Keratinocyte (primary cell): ENCODE measurements at regions not wholly inside any gene's neighbourhood (a gene's known extent, or its start where the extent isn't known, plus 50 kb on each side); places are given as distances from the start of the nearest gene placed in this dataset.

Experiments
- DNase-seq: peaks from one replicate; pipeline ENCODE4 v3.0.0-alpha.2; 2011; ENCODE audit warnings: low read depth, missing footprints, low spot score
- FAIRE-seq: peaks from 2 replicates; lab custom pipeline; 2011; peaks lifted over from hg19 to GRCh38; lab: Jason Lieb, UNC
- H2AFZ ChIP-seq: 2 replicates; pipeline ENCODE4 v1.6.0; 2012; ENCODE audit warnings: low read length, control low read depth, inconsistent platforms; ENCODE audit not compliant: control insufficient read depth
- H3K27ac ChIP-seq: 2 replicates; pipeline ENCODE4 v1.5.1; 2011; ENCODE audit warnings: low read length; ENCODE audit not compliant: control insufficient read depth, insufficient read depth
- H3K27me3 ChIP-seq: 3 replicates; pipeline ENCODE4 v1.6.0; 2011; ENCODE audit warnings: low read length; ENCODE audit not compliant: control insufficient read depth, insufficient read depth; ENCODE audit errors: extremely low read depth
- H3K36me3 ChIP-seq, 2 experiments: 2 replicates in 1 of 2; 3 replicates in 1 of 2; pipeline ENCODE4 v1.5.1; 2011; ENCODE audit warnings: low read length in 2 of 2, mild to moderate bottlenecking in 1 of 2; ENCODE audit not compliant: control insufficient read depth in 2 of 2, insufficient read depth in 2 of 2; ENCODE audit errors: extremely low read depth in 1 of 2
- H3K4me1 ChIP-seq: 3 replicates; pipeline ENCODE4 v1.5.1; 2011; ENCODE audit warnings: low read length; ENCODE audit not compliant: control insufficient read depth, insufficient read depth; ENCODE audit errors: extremely low read depth
- H3K4me2 ChIP-seq: 3 replicates; pipeline ENCODE4 v1.6.0; 2011; ENCODE audit warnings: low read depth, low read length; ENCODE audit not compliant: control insufficient read depth, insufficient read depth; ENCODE audit errors: extremely low read depth
- H3K4me3 ChIP-seq, 3 experiments: fragments of 200-600 bp in 1 of 3; sonication (generic) in 1 of 3; 2 replicates in 2 of 3; 3 replicates in 1 of 3; pipeline ENCODE4 v1.5.1; 2011 to 2016; ENCODE audit warnings: low read length in 3 of 3, mild to moderate bottlenecking in 3 of 3, control low read depth in 2 of 3, inconsistent platforms in 1 of 3, low read depth in 1 of 3, mixed read lengths in 1 of 3, mixed run types in 1 of 3, moderate library complexity in 1 of 3; ENCODE audit not compliant: control insufficient read depth in 2 of 3, insufficient read depth in 2 of 3; ENCODE audit errors: extremely low read depth in 1 of 3
- H3K79me2 ChIP-seq: 2 replicates; pipeline ENCODE4 v1.6.0; 2012; ENCODE audit warnings: low read length; ENCODE audit not compliant: control insufficient read depth, insufficient read depth
- H3K9ac ChIP-seq: 3 replicates; pipeline ENCODE4 v1.6.0; 2011; ENCODE audit warnings: low read length; ENCODE audit not compliant: control insufficient read depth, insufficient read depth; ENCODE audit errors: extremely low read depth
- H3K9me1 ChIP-seq: 3 replicates; pipeline ENCODE4 v1.6.0; 2011; ENCODE audit warnings: low read length; ENCODE audit not compliant: control insufficient read depth, insufficient read depth; ENCODE audit errors: extremely low read depth
- H3K9me3 ChIP-seq: 2 replicates; pipeline ENCODE4 v1.5.1; 2012; ENCODE audit warnings: low read depth, low read length; ENCODE audit not compliant: control insufficient read depth
- H4K20me1 ChIP-seq: 3 replicates; pipeline ENCODE4 v1.6.0; 2011; ENCODE audit warnings: low read length; ENCODE audit not compliant: control insufficient read depth, insufficient read depth; ENCODE audit errors: extremely low read depth
- EZH2 ChIP-seq: IDR thresholded peaks from one replicate; pipeline ENCODE4 v1.6.1; 2012; ENCODE audit warnings: inconsistent platforms, mild to moderate bottlenecking, low read length, moderate library complexity
- dilution Hi-C: fragments of 300-500 bp; cut with MboI; formaldehyde crosslinking; loops from one replicate; pipeline ENCODE4 v1.7.0; 2020; ENCODE audit warnings: low sequenced_read_pairs; ENCODE audit not compliant: extremely low pct_ligation_motif_present
- TF ChIP-seq, protein P1 (sequence below), 3 experiments: IDR thresholded peaks in 1 of 3; conservative IDR thresholded peaks in 1 of 3; optimal IDR thresholded peaks in 1 of 3; 2 replicates in 2 of 3; 3 replicates in 1 of 3; pipeline versions ENCODE3 to v1.5.1; 2011; ENCODE audit warnings: low read length in 3 of 3, mild to moderate bottlenecking in 3 of 3, moderate library complexity in 2 of 3, control low read depth in 1 of 3, inconsistent platforms in 1 of 3; ENCODE audit not compliant: insufficient read depth in 2 of 3; ENCODE audit errors: extremely low read depth in 1 of 3

DNA sequence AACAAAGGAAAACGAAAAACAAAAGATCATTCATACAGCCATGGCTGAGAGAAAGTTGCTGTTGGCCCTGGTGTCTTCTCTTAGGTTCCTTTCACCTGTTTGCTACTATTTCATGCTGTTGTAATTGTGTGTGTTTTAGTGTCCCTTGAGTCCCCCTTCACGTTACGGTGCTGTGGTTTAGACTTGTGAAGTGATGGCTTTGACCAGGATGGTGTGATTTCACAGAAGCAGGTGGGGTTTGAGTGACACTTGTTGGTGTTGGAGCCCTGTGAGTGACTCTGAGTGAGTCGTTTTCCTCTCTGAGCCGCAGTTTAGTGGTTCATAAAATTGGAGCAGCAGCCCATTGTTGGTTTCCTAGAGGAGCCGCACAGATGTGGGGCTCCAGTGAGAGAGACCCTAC is 635.4 kb downstream of the VRK1 start:
- no peak overlapping the region for H3K9ac ChIP-seq
- no peaks in the 10 kb centered on the region for H3K4me1 ChIP-seq
- no peak overlapping the region for H2AFZ ChIP-seq
- no peak overlapping the region for H3K27ac ChIP-seq
- H3K9me3 ChIP-seq: no peaks in the 10 kb centered on the region
- dilution Hi-C loops: no loop called here
- H3K36me3 ChIP-seq: no peaks in the 10 kb centered on the region
- H3K9me1 ChIP-seq: no peaks in the 10 kb centered on the region
- no peak overlapping the region for H3K4me3 ChIP-seq
- H3K27me3 ChIP-seq: no peaks in the 10 kb centered on the region
- no peak for DNase-seq
- H4K20me1 ChIP-seq: no peaks in the 10 kb centered on the region
- no peaks in the 10 kb centered on the region for H3K79me2 ChIP-seq
- TF ChIP-seq EZH2: no peak
- TF ChIP-seq, protein P1, sequence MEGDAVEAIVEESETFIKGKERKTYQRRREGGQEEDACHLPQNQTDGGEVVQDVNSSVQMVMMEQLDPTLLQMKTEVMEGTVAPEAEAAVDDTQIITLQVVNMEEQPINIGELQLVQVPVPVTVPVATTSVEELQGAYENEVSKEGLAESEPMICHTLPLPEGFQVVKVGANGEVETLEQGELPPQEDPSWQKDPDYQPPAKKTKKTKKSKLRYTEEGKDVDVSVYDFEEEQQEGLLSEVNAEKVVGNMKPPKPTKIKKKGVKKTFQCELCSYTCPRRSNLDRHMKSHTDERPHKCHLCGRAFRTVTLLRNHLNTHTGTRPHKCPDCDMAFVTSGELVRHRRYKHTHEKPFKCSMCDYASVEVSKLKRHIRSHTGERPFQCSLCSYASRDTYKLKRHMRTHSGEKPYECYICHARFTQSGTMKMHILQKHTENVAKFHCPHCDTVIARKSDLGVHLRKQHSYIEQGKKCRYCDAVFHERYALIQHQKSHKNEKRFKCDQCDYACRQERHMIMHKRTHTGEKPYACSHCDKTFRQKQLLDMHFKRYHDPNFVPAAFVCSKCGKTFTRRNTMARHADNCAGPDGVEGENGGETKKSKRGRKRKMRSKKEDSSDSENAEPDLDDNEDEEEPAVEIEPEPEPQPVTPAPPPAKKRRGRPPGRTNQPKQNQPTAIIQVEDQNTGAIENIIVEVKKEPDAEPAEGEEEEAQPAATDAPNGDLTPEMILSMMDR (optimal IDR thresholded peaks at IDR 0.05 in 1 of 3, IDR thresholded peaks at IDR 0.05 in 1 of 3, conservative IDR thresholded peaks at IDR 0.05 in 1 of 3; ENCODE audit: extremely low read depth in 1 of 3, insufficient read depth in 2 of 3, low read length in 3 of 3): no peak
- no peak for FAIRE-seq
- H3K4me2 ChIP-seq: no peak overlapping the region

DNA sequence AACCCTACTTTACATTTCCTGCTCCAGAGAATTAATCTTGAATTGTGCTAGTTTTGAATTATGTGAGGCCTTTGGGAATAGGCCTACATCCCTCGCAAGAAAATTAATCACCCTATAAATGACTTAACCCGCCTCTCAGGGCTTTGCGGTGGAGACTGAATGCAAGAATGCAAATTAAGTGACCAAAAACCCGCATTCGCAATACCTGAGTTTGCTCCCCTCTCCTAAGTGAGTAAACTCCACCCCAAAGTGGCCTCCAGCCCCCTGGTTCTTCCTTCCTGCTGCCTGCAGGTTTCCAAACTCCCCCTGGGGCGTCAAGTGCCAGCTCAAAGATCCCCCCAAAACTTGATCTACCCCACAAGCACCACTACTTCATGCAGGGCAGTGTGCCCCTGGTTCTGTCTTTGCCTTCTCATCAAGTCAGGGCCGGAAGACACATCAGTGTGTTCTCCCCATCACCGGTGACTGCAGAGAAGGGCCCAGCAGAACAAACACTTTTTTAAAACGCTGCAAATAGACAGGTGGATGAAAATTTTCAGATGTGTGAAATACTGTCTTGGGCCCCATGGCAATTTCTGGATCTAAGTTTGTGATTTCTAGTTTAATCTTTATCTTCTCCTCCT is 644.7 kb downstream of the VRK1 start:
- TF ChIP-seq EZH2: no peak
- TF ChIP-seq, protein P1 (optimal IDR thresholded peaks at IDR 0.05 in 1 of 3, IDR thresholded peaks at IDR 0.05 in 1 of 3, conservative IDR thresholded peaks at IDR 0.05 in 1 of 3; ENCODE audit: extremely low read depth in 1 of 3, insufficient read depth in 2 of 3, low read length in 3 of 3): no peak
- no peaks in the 10 kb centered on the region for H3K4me1 ChIP-seq
- no peak for FAIRE-seq
- no peaks in the 10 kb centered on the region for H4K20me1 ChIP-seq
- no peak overlapping the region for H3K4me2 ChIP-seq
- H2AFZ ChIP-seq: no peak overlapping the region
- no peaks in the 10 kb centered on the region for H3K27me3 ChIP-seq
- H3K27ac ChIP-seq: no peak overlapping the region
- dilution Hi-C loops: no loop called here
- H3K9ac ChIP-seq: no peak overlapping the region
- H3K9me3 ChIP-seq: no peaks in the 10 kb centered on the region
- no peaks in the 10 kb centered on the region for H3K9me1 ChIP-seq
- no peaks in the 10 kb centered on the region for H3K79me2 ChIP-seq
- DNase-seq: no peak
- no peaks in the 10 kb centered on the region for H3K36me3 ChIP-seq
- no peak overlapping the region for H3K4me3 ChIP-seq
